GM23338 (cell line): ENCODE measurements at regions not wholly inside any gene's neighbourhood (a gene's known extent, or its start where the extent isn't known, plus 50 kb on each side); places are given as distances from the start of the nearest gene placed in this dataset.

ENCODE experiments used
- ATAC-seq: fragments of 200-7000 bp; cut with Tn5 transposase; 3 replicates; pipeline ENCODE4 v1.9.1; 2020
- DNase-seq: peaks from one replicate; pipeline ENCODE4 v3.0.0-alpha.2; 2015; ENCODE audit warnings: low spot score
- H2AFZ ChIP-seq: fragments of 200-600 bp; sonication (generic); 2 replicates; pipeline ENCODE4 v1.8.0; 2016; ENCODE audit warnings: antibody characterized with exemption, mild to moderate bottlenecking, moderate library complexity
- H3F3A ChIP-seq: fragments of 200-600 bp; sonication (generic); replicated peaks from 2 replicates; pipeline ENCODE4 v1.8.0; 2017; ENCODE audit warnings: antibody characterized with exemption, mixed run types, low read depth
- H3K27ac ChIP-seq: fragments of 200-600 bp; sonication (generic); 2 replicates; pipeline ENCODE4 v1.6.1; 2016; ENCODE audit warnings: low read depth
- H3K27me3 ChIP-seq: fragments of 200-600 bp; sonication (generic); 2 replicates; pipeline ENCODE4 v1.8.0; 2016; ENCODE audit warnings: mild to moderate bottlenecking, mixed run types, moderate library complexity; ENCODE audit not compliant: insufficient read depth
- H3K36me3 ChIP-seq: fragments of 200-600 bp; sonication (generic); 2 replicates; pipeline ENCODE4 v1.8.0; 2016; ENCODE audit warnings: mild to moderate bottlenecking; ENCODE audit not compliant: insufficient read depth
- H3K4me1 ChIP-seq: fragments of 200-600 bp; sonication (generic); 2 replicates; pipeline ENCODE4 v1.8.0; 2016; ENCODE audit warnings: mild to moderate bottlenecking, moderate library complexity; ENCODE audit not compliant: insufficient read depth
- H3K4me2 ChIP-seq: fragments of 200-600 bp; sonication (generic); 2 replicates; pipeline ENCODE4 v1.7.1; 2017; ENCODE audit warnings: mixed run types
- H3K4me3 ChIP-seq: fragments of 200-600 bp; sonication (generic); 2 replicates; pipeline ENCODE4 v1.6.1; 2016; ENCODE audit warnings: mixed run types
- H3K79me2 ChIP-seq: fragments of 200-600 bp; sonication (generic); replicated peaks from 2 replicates; pipeline ENCODE4 v1.8.0; 2017; ENCODE audit warnings: mild to moderate bottlenecking; ENCODE audit not compliant: insufficient read depth
- H3K9me2 ChIP-seq: fragments of 200-600 bp; sonication (generic); 2 replicates; pipeline ENCODE4 v1.8.0; 2017; ENCODE audit not compliant: insufficient read depth
- H4K20me1 ChIP-seq: fragments of 200-600 bp; sonication (generic); replicated peaks from 2 replicates; pipeline ENCODE4 v1.8.0; 2017; ENCODE audit warnings: mild to moderate bottlenecking; ENCODE audit not compliant: insufficient read depth
- H3K27ac Mint-ChIP-seq: 2 replicates; pipeline ENCODE4 v1.8.0; 2020; ENCODE audit warnings: inconsistent platforms, mild to moderate bottlenecking, moderate library complexity, mixed read lengths
- H3K27me3 Mint-ChIP-seq: 3 replicates; pipeline ENCODE4 v1.8.0; 2022; ENCODE audit warnings: low read depth, mild to moderate bottlenecking, moderate library complexity, mixed read lengths, inconsistent platforms; ENCODE audit not compliant: insufficient read depth, poor library complexity
- H3K36me3 Mint-ChIP-seq: 3 replicates; pipeline ENCODE4 v1.8.0; 2021; ENCODE audit warnings: low read depth, mild to moderate bottlenecking, inconsistent platforms, moderate library complexity, mixed read lengths
- H3K4me1 Mint-ChIP-seq: 3 replicates; pipeline ENCODE4 v1.8.0; 2020; ENCODE audit warnings: mild to moderate bottlenecking, inconsistent platforms, mixed read lengths
- H3K4me3 Mint-ChIP-seq: 3 replicates; pipeline ENCODE4 v1.8.0; 2021; ENCODE audit warnings: moderate library complexity, mild to moderate bottlenecking, inconsistent platforms, mixed read lengths
- H3K9me3 Mint-ChIP-seq: 3 replicates; pipeline ENCODE4 v1.8.0; 2020; ENCODE audit warnings: moderate library complexity, mild to moderate bottlenecking, inconsistent platforms, mixed read lengths
- CREB1 ChIP-seq: fragments of 250-450 bp; sonication (Bioruptor Pico); IDR thresholded peaks from 2 replicates; pipeline ENCODE4 v1.5.0; 2020; ENCODE audit warnings: low read depth, mild to moderate bottlenecking, moderate library complexity
- EZH2 ChIP-seq: fragments of 200-600 bp; sonication (generic); IDR thresholded peaks from one replicate; pipeline ENCODE4 v1.8.0; 2017; ENCODE audit warnings: antibody characterized with exemption, mild to moderate bottlenecking, low read depth; ENCODE audit not compliant: unreplicated experiment
- EZH2phosphoT487 ChIP-seq: fragments of 200-600 bp; sonication (generic); IDR thresholded peaks from one replicate; pipeline ENCODE4 v1.8.1; 2018; ENCODE audit warnings: antibody characterized with exemption; ENCODE audit not compliant: unreplicated experiment
- JUNB ChIP-seq: IDR thresholded peaks from one replicate; pipeline ENCODE4 v1.6.1; 2016; ENCODE audit warnings: antibody characterized with exemption; ENCODE audit not compliant: unreplicated experiment
- NANOG ChIP-seq: IDR thresholded peaks from 2 replicates; pipeline ENCODE4 v1.6.1; 2016; ENCODE audit warnings: antibody characterized with exemption, borderline replicate concordance
- POLR2AphosphoS5 ChIP-seq: IDR thresholded peaks from 2 replicates; pipeline ENCODE4 v1.6.1; 2016; ENCODE audit warnings: antibody characterized with exemption, low read depth
- STAT1 ChIP-seq: IDR thresholded peaks from one replicate; pipeline ENCODE4 v1.6.1; 2016; ENCODE audit warnings: antibody characterized with exemption; ENCODE audit not compliant: unreplicated experiment
- ZNF114 ChIP-seq: fragments of 250-450 bp; sonication (Bioruptor Pico); IDR thresholded peaks from 2 replicates; pipeline ENCODE4 v1.5.0; 2020; ENCODE audit warnings: mild to moderate bottlenecking, moderate library complexity
- ZNF331 ChIP-seq: fragments of 250-450 bp; sonication (Bioruptor Pico); IDR thresholded peaks from 2 replicates; pipeline ENCODE4 v1.5.0; 2020; ENCODE audit warnings: low read depth, mild to moderate bottlenecking, moderate library complexity
- TF ChIP-seq, protein P1 (sequence below): IDR thresholded peaks from 2 replicates; pipeline ENCODE4 v1.6.1; 2016; ENCODE audit warnings: antibody characterized with exemption
- TF ChIP-seq, protein P2 (sequence below), 2 experiments: fragments of 200-600 bp in 1 of 2; sonication (generic) in 1 of 2; conservative IDR thresholded peaks; 2 replicates each; pipeline versions ENCODE4 v1.5.1 to v1.6.1; 2016 to 2017; ENCODE audit warnings: antibody characterized with exemption in 2 of 2, low read depth in 2 of 2, mild to moderate bottlenecking in 2 of 2, moderate library complexity in 1 of 2
- TF ChIP-seq, protein P3 (sequence below): IDR thresholded peaks from one replicate; pipeline ENCODE4 v1.6.1; 2018; ENCODE audit warnings: antibody characterized with exemption; ENCODE audit not compliant: unreplicated experiment
- TF ChIP-seq, protein P4 (sequence below): fragments of 250-450 bp; sonication (Bioruptor Pico); IDR thresholded peaks from 2 replicates; pipeline ENCODE4 v1.5.0; 2020; ENCODE audit warnings: mild to moderate bottlenecking, moderate library complexity

DNA sequence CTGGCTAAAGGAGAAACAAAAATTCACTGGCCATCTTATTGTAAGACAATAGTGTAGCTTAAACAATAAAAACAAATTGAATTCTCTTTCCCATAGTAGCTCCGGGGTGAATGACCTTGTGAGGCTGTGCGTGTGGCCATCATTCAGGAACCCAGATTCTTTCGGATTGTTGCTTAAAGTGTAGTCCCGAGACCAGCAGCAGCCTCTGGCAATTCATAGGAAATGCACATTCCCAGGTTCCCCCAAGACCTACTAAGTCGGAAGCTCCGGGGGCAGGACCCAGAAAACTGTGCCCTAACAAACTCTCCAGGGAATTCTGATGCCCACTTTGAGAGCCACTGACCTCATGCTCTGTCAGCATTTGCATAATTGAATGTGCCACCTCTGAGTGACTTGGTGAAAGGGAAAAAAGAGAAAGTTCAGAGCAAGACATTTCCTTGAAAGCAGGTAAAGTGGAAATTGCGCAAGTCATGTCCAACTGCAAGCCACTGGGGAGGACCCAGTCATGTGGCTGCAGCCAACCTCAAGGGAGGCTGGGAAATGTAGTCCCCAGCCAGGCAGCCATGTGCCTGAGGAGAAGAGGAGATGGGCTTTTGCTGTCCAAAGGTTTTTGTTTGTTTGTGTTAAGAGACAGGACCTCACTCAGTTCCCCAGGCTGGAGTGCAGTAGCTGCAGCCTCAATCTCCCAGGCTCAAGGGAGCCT, 50.7 kb upstream of the PNMA8B start:
- Histone ChIP-seq H4K20me1 (no peaks in the 10 kb centered on the region), H3F3A (no peaks in the 10 kb centered on the region), H3K4me1 (no peaks in the 10 kb centered on the region; the same call in none of the 2 replicates), H3K27ac (no peak overlapping the region), H3K4me2 (peak overlapping the region; percentile 74), H3K79me2 (no peaks in the 10 kb centered on the region), H2AFZ (peak overlapping the region; percentile 87), H3K9me2 (no peaks in the 10 kb centered on the region), H3K36me3 (no peaks in the 10 kb centered on the region), H3K4me3 (peak overlapping the region; percentile 48), H3K27me3 (no peaks in the 10 kb centered on the region)
- DNase-seq: peak; percentile 82
- H3K27me3 Mint-ChIP-seq: peaks cover 2% of the 10 kb centered on the region
- peak overlapping the region; percentile 68 for H3K4me3 Mint-ChIP-seq
- TF ChIP-seq CREB1 (CRISPR knock-in tag) (no peak), ZNF114 (CRISPR knock-in tag) (no peak), STAT1 (no peak), JUNB (no peak), EZH2 (no peak), POLR2AphosphoS5 (peak; percentile 58; the same call in 1 of the 2 replicates), EZH2phosphoT487 (no peak), ZNF331 (CRISPR knock-in tag) (no peak), NANOG (no peak)
- TF ChIP-seq, protein P1, sequence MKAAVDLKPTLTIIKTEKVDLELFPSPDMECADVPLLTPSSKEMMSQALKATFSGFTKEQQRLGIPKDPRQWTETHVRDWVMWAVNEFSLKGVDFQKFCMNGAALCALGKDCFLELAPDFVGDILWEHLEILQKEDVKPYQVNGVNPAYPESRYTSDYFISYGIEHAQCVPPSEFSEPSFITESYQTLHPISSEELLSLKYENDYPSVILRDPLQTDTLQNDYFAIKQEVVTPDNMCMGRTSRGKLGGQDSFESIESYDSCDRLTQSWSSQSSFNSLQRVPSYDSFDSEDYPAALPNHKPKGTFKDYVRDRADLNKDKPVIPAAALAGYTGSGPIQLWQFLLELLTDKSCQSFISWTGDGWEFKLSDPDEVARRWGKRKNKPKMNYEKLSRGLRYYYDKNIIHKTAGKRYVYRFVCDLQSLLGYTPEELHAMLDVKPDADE: peak; percentile 85
- TF ChIP-seq, protein P2, sequence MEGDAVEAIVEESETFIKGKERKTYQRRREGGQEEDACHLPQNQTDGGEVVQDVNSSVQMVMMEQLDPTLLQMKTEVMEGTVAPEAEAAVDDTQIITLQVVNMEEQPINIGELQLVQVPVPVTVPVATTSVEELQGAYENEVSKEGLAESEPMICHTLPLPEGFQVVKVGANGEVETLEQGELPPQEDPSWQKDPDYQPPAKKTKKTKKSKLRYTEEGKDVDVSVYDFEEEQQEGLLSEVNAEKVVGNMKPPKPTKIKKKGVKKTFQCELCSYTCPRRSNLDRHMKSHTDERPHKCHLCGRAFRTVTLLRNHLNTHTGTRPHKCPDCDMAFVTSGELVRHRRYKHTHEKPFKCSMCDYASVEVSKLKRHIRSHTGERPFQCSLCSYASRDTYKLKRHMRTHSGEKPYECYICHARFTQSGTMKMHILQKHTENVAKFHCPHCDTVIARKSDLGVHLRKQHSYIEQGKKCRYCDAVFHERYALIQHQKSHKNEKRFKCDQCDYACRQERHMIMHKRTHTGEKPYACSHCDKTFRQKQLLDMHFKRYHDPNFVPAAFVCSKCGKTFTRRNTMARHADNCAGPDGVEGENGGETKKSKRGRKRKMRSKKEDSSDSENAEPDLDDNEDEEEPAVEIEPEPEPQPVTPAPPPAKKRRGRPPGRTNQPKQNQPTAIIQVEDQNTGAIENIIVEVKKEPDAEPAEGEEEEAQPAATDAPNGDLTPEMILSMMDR (conservative IDR thresholded peaks at IDR 0.05; ENCODE audit: low read depth in 2 of 2): no peak
- TF ChIP-seq, protein P3, sequence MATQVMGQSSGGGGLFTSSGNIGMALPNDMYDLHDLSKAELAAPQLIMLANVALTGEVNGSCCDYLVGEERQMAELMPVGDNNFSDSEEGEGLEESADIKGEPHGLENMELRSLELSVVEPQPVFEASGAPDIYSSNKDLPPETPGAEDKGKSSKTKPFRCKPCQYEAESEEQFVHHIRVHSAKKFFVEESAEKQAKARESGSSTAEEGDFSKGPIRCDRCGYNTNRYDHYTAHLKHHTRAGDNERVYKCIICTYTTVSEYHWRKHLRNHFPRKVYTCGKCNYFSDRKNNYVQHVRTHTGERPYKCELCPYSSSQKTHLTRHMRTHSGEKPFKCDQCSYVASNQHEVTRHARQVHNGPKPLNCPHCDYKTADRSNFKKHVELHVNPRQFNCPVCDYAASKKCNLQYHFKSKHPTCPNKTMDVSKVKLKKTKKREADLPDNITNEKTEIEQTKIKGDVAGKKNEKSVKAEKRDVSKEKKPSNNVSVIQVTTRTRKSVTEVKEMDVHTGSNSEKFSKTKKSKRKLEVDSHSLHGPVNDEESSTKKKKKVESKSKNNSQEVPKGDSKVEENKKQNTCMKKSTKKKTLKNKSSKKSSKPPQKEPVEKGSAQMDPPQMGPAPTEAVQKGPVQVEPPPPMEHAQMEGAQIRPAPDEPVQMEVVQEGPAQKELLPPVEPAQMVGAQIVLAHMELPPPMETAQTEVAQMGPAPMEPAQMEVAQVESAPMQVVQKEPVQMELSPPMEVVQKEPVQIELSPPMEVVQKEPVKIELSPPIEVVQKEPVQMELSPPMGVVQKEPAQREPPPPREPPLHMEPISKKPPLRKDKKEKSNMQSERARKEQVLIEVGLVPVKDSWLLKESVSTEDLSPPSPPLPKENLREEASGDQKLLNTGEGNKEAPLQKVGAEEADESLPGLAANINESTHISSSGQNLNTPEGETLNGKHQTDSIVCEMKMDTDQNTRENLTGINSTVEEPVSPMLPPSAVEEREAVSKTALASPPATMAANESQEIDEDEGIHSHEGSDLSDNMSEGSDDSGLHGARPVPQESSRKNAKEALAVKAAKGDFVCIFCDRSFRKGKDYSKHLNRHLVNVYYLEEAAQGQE: no peak
- TF ChIP-seq, protein P4, sequence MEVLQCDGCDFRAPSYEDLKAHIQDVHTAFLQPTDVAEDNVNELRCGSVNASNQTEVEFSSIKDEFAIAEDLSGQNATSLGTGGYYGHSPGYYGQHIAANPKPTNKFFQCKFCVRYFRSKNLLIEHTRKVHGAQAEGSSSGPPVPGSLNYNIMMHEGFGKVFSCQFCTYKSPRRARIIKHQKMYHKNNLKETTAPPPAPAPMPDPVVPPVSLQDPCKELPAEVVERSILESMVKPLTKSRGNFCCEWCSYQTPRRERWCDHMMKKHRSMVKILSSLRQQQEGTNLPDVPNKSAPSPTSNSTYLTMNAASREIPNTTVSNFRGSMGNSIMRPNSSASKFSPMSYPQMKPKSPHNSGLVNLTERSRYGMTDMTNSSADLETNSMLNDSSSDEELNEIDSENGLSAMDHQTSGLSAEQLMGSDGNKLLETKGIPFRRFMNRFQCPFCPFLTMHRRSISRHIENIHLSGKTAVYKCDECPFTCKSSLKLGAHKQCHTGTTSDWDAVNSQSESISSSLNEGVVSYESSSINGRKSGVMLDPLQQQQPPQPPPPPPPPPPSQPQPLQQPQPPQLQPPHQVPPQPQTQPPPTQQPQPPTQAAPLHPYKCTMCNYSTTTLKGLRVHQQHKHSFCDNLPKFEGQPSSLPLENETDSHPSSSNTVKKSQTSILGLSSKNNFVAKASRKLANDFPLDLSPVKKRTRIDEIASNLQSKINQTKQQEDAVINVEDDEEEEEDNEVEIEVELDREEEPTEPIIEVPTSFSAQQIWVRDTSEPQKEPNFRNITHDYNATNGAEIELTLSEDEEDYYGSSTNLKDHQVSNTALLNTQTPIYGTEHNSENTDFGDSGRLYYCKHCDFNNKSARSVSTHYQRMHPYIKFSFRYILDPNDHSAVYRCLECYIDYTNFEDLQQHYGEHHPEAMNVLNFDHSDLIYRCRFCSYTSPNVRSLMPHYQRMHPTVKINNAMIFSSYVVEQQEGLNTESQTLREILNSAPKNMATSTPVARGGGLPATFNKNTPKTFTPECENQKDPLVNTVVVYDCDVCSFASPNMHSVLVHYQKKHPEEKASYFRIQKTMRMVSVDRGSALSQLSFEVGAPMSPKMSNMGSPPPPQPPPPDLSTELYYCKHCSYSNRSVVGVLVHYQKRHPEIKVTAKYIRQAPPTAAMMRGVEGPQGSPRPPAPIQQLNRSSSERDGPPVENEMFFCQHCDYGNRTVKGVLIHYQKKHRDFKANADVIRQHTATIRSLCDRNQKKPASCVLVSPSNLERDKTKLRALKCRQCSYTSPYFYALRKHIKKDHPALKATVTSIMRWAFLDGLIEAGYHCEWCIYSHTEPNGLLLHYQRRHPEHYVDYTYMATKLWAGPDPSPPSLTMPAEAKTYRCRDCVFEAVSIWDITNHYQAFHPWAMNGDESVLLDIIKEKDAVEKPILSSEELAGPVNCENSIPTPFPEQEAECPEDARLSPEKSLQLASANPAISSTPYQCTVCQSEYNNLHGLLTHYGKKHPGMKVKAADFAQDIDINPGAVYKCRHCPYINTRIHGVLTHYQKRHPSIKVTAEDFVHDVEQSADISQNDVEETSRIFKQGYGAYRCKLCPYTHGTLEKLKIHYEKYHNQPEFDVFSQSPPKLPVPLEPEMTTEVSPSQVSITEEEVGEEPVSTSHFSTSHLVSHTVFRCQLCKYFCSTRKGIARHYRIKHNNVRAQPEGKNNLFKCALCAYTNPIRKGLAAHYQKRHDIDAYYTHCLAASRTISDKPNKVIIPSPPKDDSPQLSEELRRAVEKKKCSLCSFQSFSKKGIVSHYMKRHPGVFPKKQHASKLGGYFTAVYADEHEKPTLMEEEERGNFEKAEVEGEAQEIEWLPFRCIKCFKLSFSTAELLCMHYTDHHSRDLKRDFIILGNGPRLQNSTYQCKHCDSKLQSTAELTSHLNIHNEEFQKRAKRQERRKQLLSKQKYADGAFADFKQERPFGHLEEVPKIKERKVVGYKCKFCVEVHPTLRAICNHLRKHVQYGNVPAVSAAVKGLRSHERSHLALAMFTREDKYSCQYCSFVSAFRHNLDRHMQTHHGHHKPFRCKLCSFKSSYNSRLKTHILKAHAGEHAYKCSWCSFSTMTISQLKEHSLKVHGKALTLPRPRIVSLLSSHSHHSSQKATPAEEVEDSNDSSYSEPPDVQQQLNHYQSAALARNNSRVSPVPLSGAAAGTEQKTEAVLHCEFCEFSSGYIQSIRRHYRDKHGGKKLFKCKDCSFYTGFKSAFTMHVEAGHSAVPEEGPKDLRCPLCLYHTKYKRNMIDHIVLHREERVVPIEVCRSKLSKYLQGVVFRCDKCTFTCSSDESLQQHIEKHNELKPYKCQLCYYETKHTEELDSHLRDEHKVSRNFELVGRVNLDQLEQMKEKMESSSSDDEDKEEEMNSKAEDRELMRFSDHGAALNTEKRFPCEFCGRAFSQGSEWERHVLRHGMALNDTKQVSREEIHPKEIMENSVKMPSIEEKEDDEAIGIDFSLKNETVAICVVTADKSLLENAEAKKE (CRISPR knock-in tag): no peak
- peaks cover 19% of the 10 kb centered on the region for H3K9me3 Mint-ChIP-seq
- peak overlapping the region; percentile 93 for H3K27ac Mint-ChIP-seq
- ATAC-seq: peak; percentile 95
- no peaks in the 10 kb centered on the region; the same call in 2 of the 3 replicates for H3K36me3 Mint-ChIP-seq
- H3K4me1 Mint-ChIP-seq: peaks cover 6% of the 10 kb centered on the region
